Calu3 (cell line): ENCODE measurements at regions not wholly inside any gene's neighbourhood (a gene's known extent, or its start where the extent isn't known, plus 50 kb on each side); places are given as distances from the start of the nearest gene placed in this dataset.

Experiments used
- BruUV-seq: library from RNA; stranded (reverse); fragments of 400-500 nt; replicated peaks from 2 replicates; lab custom pipeline; 2021; lab: Mats Ljungman, UMichigan
- CTCF ChIA-PET: fragments of 300-600 bp; sonication (Branson Sonifier 250); formaldehyde crosslinking; loops from one replicate; lab custom pipeline; 2022; ENCODE audit warnings: antibody characterized with exemption; lab: Charles Lee
- DNase-seq: peaks from one replicate; pipeline ENCODE4 v3.0.0; 2022
- H3K27ac Mint-ChIP-seq: one replicate; pipeline ENCODE4 v1.8.0; 2022; ENCODE audit warnings: mixed read lengths; ENCODE audit not compliant: unreplicated experiment
- H3K27me3 Mint-ChIP-seq: one replicate; pipeline ENCODE4 v1.8.0; 2022; ENCODE audit warnings: mixed read lengths; ENCODE audit not compliant: unreplicated experiment
- H3K36me3 Mint-ChIP-seq: one replicate; pipeline ENCODE4 v1.8.0; 2022; ENCODE audit warnings: mild to moderate bottlenecking, moderate library complexity, mixed read lengths; ENCODE audit not compliant: insufficient read depth, unreplicated experiment
- H3K4me1 Mint-ChIP-seq: one replicate; pipeline ENCODE4 v1.8.0; 2022; ENCODE audit warnings: mild to moderate bottlenecking, low read depth, mixed read lengths; ENCODE audit not compliant: unreplicated experiment
- H3K4me3 Mint-ChIP-seq: one replicate; pipeline ENCODE4 v1.8.0; 2022; ENCODE audit warnings: mild to moderate bottlenecking, low read depth, moderate library complexity, mixed read lengths; ENCODE audit not compliant: unreplicated experiment
- H3K9me3 Mint-ChIP-seq: one replicate; pipeline ENCODE4 v1.8.0; 2022; ENCODE audit warnings: low read depth, mixed read lengths; ENCODE audit not compliant: unreplicated experiment
- intact Hi-C: fragments of 100-400 bp; cut with micrococcal nuclease; formaldehyde crosslinking; loops from one replicate; pipeline ENCODE4 v1.10.0; 2022; ENCODE audit not compliant: unreplicated experiment
- TF ChIP-seq, protein P1 (sequence below): fragments of 200-600 bp; IDR thresholded peaks from one replicate; pipeline ENCODE4 v1.8.0; 2022; ENCODE audit warnings: antibody characterized with exemption; ENCODE audit not compliant: unreplicated experiment

DNA sequence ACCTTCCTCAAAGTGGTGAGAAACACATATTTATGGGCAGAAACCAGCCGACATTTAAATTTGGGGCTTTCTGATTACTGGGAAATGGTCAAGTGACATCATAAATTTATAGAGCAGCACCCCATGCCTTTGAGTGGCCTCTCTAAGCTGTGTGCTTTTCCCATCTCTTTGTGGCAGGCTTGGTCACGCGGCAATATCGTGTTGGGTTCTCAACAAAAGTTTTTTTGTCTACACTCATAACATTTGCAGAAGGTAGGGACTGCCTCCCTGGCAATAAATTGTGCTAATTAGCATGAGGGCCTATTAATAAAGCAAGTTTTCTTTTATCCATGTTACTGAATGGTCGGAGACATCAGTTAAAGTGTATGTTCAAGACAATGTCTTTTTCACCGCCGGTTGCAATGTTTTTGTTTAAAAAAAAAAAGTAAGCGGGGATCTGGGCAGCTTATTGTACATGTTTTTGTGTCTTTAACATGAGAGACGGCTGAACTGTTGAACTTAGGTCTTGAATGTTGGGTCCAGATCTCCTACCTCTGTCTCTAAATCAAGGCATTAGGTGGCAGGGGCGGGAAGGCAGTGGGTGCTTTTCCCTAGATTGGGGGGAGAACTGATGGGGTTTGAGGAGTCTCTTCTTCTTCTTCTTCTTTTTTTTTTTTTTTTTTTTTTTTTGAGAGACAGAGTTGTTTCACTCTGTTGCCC, 193.3 kb downstream of the PHETA1 start:
- Mint-ChIP-seq H3K9me3 (no peaks in the 10 kb centered on the region), H3K27ac (no peak overlapping the region), H3K36me3 (no peaks in the 10 kb centered on the region), H3K4me1 (no peaks in the 10 kb centered on the region), H3K27me3 (peaks cover 100% of the 10 kb centered on the region), H3K4me3 (no peak overlapping the region)
- DNase-seq, result no peak
- CTCF ChIA-PET, result interaction anchor here (0.6 kb wide), 2 partner anchors 28 to 1018 kb away, joined by 3 to 4 read pairs; no protein-coding TSS in a partner anchor
- BruUV-seq, result no TSS peak
- intact Hi-C loops, result loop anchor here (2.0 kb wide), 1 partner anchor 151 kb away; no protein-coding TSS in a partner anchor
- TF ChIP-seq, protein P1, sequence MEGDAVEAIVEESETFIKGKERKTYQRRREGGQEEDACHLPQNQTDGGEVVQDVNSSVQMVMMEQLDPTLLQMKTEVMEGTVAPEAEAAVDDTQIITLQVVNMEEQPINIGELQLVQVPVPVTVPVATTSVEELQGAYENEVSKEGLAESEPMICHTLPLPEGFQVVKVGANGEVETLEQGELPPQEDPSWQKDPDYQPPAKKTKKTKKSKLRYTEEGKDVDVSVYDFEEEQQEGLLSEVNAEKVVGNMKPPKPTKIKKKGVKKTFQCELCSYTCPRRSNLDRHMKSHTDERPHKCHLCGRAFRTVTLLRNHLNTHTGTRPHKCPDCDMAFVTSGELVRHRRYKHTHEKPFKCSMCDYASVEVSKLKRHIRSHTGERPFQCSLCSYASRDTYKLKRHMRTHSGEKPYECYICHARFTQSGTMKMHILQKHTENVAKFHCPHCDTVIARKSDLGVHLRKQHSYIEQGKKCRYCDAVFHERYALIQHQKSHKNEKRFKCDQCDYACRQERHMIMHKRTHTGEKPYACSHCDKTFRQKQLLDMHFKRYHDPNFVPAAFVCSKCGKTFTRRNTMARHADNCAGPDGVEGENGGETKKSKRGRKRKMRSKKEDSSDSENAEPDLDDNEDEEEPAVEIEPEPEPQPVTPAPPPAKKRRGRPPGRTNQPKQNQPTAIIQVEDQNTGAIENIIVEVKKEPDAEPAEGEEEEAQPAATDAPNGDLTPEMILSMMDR, result no peak

DNA sequence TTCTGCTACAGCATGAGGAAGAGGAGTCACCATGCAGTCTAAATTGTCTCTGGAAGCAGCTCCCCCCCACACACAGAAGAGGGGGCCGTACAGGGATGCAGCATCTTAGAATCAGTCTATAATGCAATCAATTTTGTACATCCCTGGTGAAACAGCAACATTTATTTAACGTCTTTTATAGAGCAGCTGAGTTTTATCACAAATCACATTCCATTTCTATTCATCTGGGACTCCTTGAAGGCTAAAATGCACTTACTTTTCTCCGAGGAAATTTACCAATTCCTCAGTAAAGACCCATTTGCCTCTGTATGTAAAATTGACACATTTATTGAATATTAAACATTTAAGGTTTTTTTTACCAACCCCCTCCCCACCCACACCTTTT, 193.9 kb downstream of the PHETA1 start:
- Mint-ChIP-seq H3K4me1 (no peaks in the 10 kb centered on the region), H3K4me3 (no peak overlapping the region), H3K36me3 (no peaks in the 10 kb centered on the region), H3K27me3 (peaks cover 100% of the 10 kb centered on the region), H3K9me3 (no peaks in the 10 kb centered on the region), H3K27ac (no peak overlapping the region)
- intact Hi-C loops, result loop anchor here (2.0 kb wide), 1 partner anchor 150 kb away; no protein-coding TSS in a partner anchor
- no TSS peak for BruUV-seq
- DNase-seq, result no peak
- TF ChIP-seq, protein P1, result no peak
- CTCF ChIA-PET, result interaction anchor here (0.6 kb wide), 2 partner anchors 28 to 1018 kb away, joined by 3 to 4 read pairs; no protein-coding TSS in a partner anchor

DNA sequence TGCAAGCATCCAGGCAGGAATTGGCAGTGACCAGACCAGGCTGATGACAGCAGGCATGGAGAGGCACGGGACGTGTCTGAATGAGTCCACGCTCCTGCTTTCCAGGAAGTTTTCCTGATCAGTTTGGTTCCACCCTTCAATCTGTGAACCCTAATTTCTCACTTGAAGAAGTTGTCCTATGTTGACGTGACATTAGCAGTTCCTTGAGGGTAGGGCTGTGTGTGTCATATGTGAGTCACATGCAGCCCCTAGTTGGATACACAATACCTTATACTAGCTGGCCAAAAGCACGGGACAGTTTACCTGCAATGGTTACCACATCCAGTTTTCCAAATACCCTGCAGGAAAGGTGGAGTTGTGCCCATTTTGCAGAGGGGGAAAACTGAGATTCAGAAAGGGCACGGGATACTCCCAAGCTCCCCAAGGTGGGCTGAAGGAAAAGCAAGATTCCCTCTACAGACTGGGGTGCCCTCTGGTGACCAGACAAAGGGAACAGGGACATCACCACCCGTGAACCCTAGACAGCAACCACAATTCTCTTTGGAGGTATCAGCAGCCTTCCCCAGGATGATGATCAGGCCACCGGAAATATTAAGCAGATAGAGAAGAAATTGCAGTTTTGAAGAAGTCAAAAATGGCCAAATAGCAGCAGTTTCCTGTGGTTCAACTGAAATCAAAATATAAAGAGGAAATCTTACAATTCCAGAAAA, 194.5 kb downstream of the PHETA1 start:
- peaks cover 100% of the 10 kb centered on the region for H3K27me3 Mint-ChIP-seq
- CTCF ChIA-PET, result no interaction called here
- no peaks in the 10 kb centered on the region for H3K36me3 Mint-ChIP-seq
- H3K4me3 Mint-ChIP-seq, result no peak overlapping the region
- intact Hi-C loops, result loop anchor here (2.0 kb wide), 1 partner anchor 150 kb away; no protein-coding TSS in a partner anchor
- no TSS peak for BruUV-seq
- H3K9me3 Mint-ChIP-seq, result no peaks in the 10 kb centered on the region
- TF ChIP-seq, protein P1, result no peak
- no peak for DNase-seq
- no peak overlapping the region for H3K27ac Mint-ChIP-seq
- H3K4me1 Mint-ChIP-seq, result no peaks in the 10 kb centered on the region

DNA sequence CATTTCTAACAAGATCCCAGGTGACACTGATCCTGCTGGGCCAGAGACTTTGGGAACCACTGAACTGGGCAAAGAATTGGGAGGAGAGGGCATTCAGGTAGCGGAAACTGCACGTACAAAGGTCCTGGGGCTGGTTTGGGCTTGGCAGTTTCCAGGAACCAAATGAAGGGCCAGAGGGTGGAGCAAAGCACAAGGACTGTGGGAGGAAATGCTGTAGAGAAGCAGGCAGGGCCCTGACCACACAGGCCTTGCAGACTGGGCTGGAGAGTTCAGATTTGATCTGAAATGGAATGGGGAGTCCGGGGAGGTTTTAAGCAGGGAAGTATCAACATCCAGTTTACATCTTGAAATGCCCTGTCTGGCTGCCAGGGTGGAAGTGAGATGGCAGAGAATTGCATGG, 195.1 kb downstream of the PHETA1 start:
- Mint-ChIP-seq H3K36me3 (no peaks in the 10 kb centered on the region), H3K4me3 (no peak overlapping the region)
- CTCF ChIA-PET, result no interaction called here

More for the DNA sequence above, 195.1 kb downstream of the PHETA1 start:
- DNase-seq, result no peak
- H3K27ac Mint-ChIP-seq, result no peak overlapping the region
- peaks cover 100% of the 10 kb centered on the region for H3K27me3 Mint-ChIP-seq
- H3K4me1 Mint-ChIP-seq, result no peaks in the 10 kb centered on the region
- H3K9me3 Mint-ChIP-seq, result no peaks in the 10 kb centered on the region
- BruUV-seq, result no TSS peak
- intact Hi-C loops, result loop anchor here (2.0 kb wide), 1 partner anchor 149 kb away; no protein-coding TSS in a partner anchor
- TF ChIP-seq, protein P1, result no peak
